ENCODE measurements at regions not wholly inside any gene's neighbourhood (a gene's known extent, or its start where the extent isn't known, plus 50 kb on each side); places are given as distances from the start of the nearest gene placed in this dataset.
A peak's percentile ranks its signal among the peaks of the same experiment; 100 is the strongest.

GRCh38 chr18:39241534-39241933 is 1675.9 kb upstream of the CELF4 start:
- no peak for DNase-seq (ENCODE audit: low spot score)

DNA sequence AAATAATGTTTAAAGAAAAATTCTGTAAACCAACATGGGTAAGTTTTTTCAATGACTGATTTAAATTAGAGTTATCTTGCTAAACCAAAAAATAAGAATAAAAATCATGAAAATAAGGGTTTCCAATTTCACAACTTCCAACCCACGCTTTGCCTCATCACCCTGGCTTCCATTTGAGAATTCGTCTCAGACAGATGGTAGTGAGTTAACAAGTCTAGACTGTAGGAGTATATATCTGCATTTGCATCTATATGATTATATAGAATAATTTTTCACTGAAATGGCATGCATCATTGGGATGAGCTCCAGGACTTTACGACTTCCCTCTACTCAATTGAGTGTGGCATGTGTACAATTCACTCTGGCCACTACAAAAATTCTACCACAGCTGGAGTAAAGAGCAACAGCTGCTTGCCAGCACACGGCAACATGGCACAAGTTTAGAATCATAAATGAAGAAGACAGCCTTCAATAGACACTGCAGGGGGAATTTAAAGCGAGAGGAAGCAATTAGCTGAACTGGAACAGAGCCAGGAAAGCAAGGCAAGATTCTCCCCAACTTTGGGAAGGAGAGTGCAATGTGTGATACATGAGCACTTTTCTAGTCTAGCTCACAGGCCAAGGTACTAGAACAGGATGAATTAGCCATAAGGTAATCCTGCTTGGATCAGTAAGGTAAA is 1673.5 kb upstream of the CELF4 start:
- Histone ChIP-seq H3K27ac (replicated peaks; ENCODE audit: low read length) (no peak overlapping the region), H2AK5ac (ENCODE audit: low read depth, low read length) (no peak overlapping the region), H3K14ac (ENCODE audit: low read length) (no peak overlapping the region), H3K27me3 (ENCODE audit: control insufficient read depth in 3 of 3, insufficient read depth in 3 of 3, low read depth in 1 of 3, low read length in 3 of 3) (no peaks in the 10 kb centered on the region), H3K9ac (ENCODE audit: low read depth, low read length, poor library complexity) (no peak overlapping the region), H3K4me1 (ENCODE audit: control insufficient read depth in 2 of 2, insufficient read depth in 1 of 2, low read depth in 1 of 2, low read length in 2 of 2) (no peaks in the 10 kb centered on the region), H3K4ac (ENCODE audit: low read length) (no peak overlapping the region), H2BK120ac (ENCODE audit: low read depth, low read length) (no peak overlapping the region), H3K4me3 (ENCODE audit: low read length in 2 of 2) (no peak overlapping the region), H3K23ac (ENCODE audit: low read depth, low read length, poor library complexity) (no peak overlapping the region), H2AFZ (ENCODE audit: low read length) (no peak overlapping the region), H2BK15ac (ENCODE audit: low read length) (no peak overlapping the region), H3K18ac (ENCODE audit: low read length) (no peak overlapping the region), H2BK5ac (ENCODE audit: low read length) (no peak overlapping the region), H3K9me3 (replicated peaks in 1 of 2; ENCODE audit: control insufficient read depth in 2 of 2, insufficient read depth in 1 of 2, low read depth in 1 of 2, low read length in 2 of 2) (peaks cover 2 to 6% of the 10 kb centered on the region in 2 donors), H4K8ac (ENCODE audit: low read depth, low read length) (no peak overlapping the region), H3K4me2 (ENCODE audit: insufficient read depth, low read length, poor library complexity, severe bottlenecking) (no peak overlapping the region), H3K36me3 (replicated peaks in 1 of 2; ENCODE audit: control insufficient read depth in 2 of 2, insufficient read depth in 2 of 2, low read length in 2 of 2) (no peaks in the 10 kb centered on the region), H2BK12ac (ENCODE audit: low read length) (no peak overlapping the region), H3K79me1 (ENCODE audit: low read depth, low read length) (no peaks in the 10 kb centered on the region), H4K91ac (ENCODE audit: low read depth, low read length, poor library complexity) (no peak overlapping the region)
- no peak for DNase-seq (ENCODE audit: low spot score)
- WGBS, 2 donors (ENCODE audit: extremely low coverage in 2 of 2, insufficient read length in 2 of 2, insufficient replicate concordance in 1 of 2), result no CpG with 5 or more reads among the region's 5 CpGs

More at GRCh38 chr18:39241534-39241933, 1675.9 kb upstream of the CELF4 start:
- Histone ChIP-seq H3K14ac (ENCODE audit: low read length) (no peak overlapping the region), H4K8ac (ENCODE audit: low read depth, low read length) (no peak overlapping the region), H3K4me2 (ENCODE audit: insufficient read depth, low read length, poor library complexity, severe bottlenecking) (no peak overlapping the region), H3K27me3 (ENCODE audit: control insufficient read depth in 3 of 3, insufficient read depth in 3 of 3, low read depth in 1 of 3, low read length in 3 of 3) (no peaks in the 10 kb centered on the region), H3K79me1 (ENCODE audit: low read depth, low read length) (no peaks in the 10 kb centered on the region), H4K91ac (ENCODE audit: low read depth, low read length, poor library complexity) (no peak overlapping the region), H3K36me3 (replicated peaks in 1 of 2; ENCODE audit: control insufficient read depth in 2 of 2, insufficient read depth in 2 of 2, low read length in 2 of 2) (no peaks in the 10 kb centered on the region), H3K27ac (replicated peaks; ENCODE audit: low read length) (no peak overlapping the region), H3K9me3 (replicated peaks in 1 of 2; ENCODE audit: control insufficient read depth in 2 of 2, insufficient read depth in 1 of 2, low read depth in 1 of 2, low read length in 2 of 2) (no peaks in the 10 kb centered on the region), H3K9ac (ENCODE audit: low read depth, low read length, poor library complexity) (no peak overlapping the region), H3K23ac (ENCODE audit: low read depth, low read length, poor library complexity) (no peak overlapping the region), H2BK5ac (ENCODE audit: low read length) (no peak overlapping the region), H2BK12ac (ENCODE audit: low read length) (no peak overlapping the region), H2BK15ac (ENCODE audit: low read length) (no peak overlapping the region), H2BK120ac (ENCODE audit: low read depth, low read length) (no peak overlapping the region), H3K4me3 (ENCODE audit: low read length in 2 of 2) (no peak overlapping the region), H2AK5ac (ENCODE audit: low read depth, low read length) (no peak overlapping the region), H3K4ac (ENCODE audit: low read length) (no peak overlapping the region), H3K4me1 (ENCODE audit: control insufficient read depth in 2 of 2, insufficient read depth in 1 of 2, low read depth in 1 of 2, low read length in 2 of 2) (no peaks in the 10 kb centered on the region), H3K18ac (ENCODE audit: low read length) (no peak overlapping the region), H2AFZ (ENCODE audit: low read length) (no peak overlapping the region)
- no CpG with 5 or more reads among the region's 3 CpGs for WGBS, 2 donors (ENCODE audit: extremely low coverage in 2 of 2, insufficient read length in 2 of 2, insufficient replicate concordance in 1 of 2)

DNA sequence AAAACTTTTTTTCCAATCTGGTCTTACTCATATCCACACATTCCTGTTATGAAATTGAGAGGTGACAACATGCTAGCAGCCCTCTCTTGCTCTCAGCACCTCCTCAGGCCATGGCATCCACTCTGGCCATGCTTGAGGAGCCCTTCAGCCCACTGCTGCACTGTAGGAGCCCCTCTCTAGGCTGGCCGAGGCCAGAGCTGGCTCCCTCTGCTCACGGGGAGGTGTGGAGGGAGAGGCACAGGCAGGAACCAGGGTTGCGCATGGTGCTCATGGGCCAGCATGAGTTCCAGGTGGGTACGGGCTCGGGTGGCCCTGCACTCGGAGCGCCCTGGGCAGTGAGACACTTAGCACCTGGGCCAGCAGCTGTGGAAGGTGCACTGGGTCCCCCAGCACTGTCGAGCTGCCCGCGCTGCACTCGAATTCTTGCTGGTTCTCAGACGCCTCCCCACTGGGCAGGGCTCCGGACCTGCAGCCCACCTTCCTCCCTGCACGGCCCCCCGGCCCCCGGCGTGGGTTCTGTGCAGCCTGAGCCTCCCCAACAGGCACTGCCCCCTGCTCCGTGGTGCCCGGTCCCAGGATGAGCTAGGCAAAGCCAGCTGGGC is 1669.6 kb upstream of the CELF4 start:
- no CpG with 5 or more reads among the region's 19 CpGs for WGBS, 2 donors (ENCODE audit: extremely low coverage in 2 of 2, insufficient read length in 2 of 2, insufficient replicate concordance in 1 of 2)
- peaks cover 4 to 9% of the 10 kb centered on the region in 2 donors for H3K9me3 ChIP-seq (replicated peaks in 1 of 2; ENCODE audit: control insufficient read depth in 2 of 2, insufficient read depth in 1 of 2, low read depth in 1 of 2, low read length in 2 of 2)
- H2BK5ac ChIP-seq (ENCODE audit: low read length), result no peak overlapping the region
- H3K9ac ChIP-seq (ENCODE audit: low read depth, low read length, poor library complexity), result no peak overlapping the region
- no peak overlapping the region for H2BK12ac ChIP-seq (ENCODE audit: low read length)
- no peak overlapping the region for H3K27ac ChIP-seq (replicated peaks; ENCODE audit: low read length)
- no peak overlapping the region for H2BK120ac ChIP-seq (ENCODE audit: low read depth, low read length)
- H3K4me2 ChIP-seq (ENCODE audit: insufficient read depth, low read length, poor library complexity, severe bottlenecking), result no peak overlapping the region
- no peak overlapping the region for H2BK15ac ChIP-seq (ENCODE audit: low read length)
- H3K18ac ChIP-seq (ENCODE audit: low read length), result peak overlapping the region; percentile 22
- H3K14ac ChIP-seq (ENCODE audit: low read length), result peak overlapping the region; percentile 78
- peaks cover 0 to 2% of the 10 kb centered on the region in 2 donors for H3K36me3 ChIP-seq (replicated peaks in 1 of 2; ENCODE audit: control insufficient read depth in 2 of 2, insufficient read depth in 2 of 2, low read length in 2 of 2)
- H4K8ac ChIP-seq (ENCODE audit: low read depth, low read length), result no peak overlapping the region
- no peaks in the 10 kb centered on the region for H3K79me1 ChIP-seq (ENCODE audit: low read depth, low read length)
- DNase-seq (ENCODE audit: low spot score), result no peak
- H2AK5ac ChIP-seq (ENCODE audit: low read depth, low read length), result no peak overlapping the region
- H3K4ac ChIP-seq (ENCODE audit: low read length), result no peak overlapping the region
- H3K4me1 ChIP-seq (ENCODE audit: control insufficient read depth in 2 of 2, insufficient read depth in 1 of 2, low read depth in 1 of 2, low read length in 2 of 2), result peaks cover 0 to 1% of the 10 kb centered on the region in 2 donors
- peak overlapping the region; percentile 17 for H3K23ac ChIP-seq (ENCODE audit: low read depth, low read length, poor library complexity)
- no peak overlapping the region for H4K91ac ChIP-seq (ENCODE audit: low read depth, low read length, poor library complexity)
- no peak overlapping the region for H2AFZ ChIP-seq (ENCODE audit: low read length)
- H3K27me3 ChIP-seq (ENCODE audit: control insufficient read depth in 3 of 3, insufficient read depth in 3 of 3, low read depth in 1 of 3, low read length in 3 of 3), result no peaks in the 10 kb centered on the region
- H3K4me3 ChIP-seq (ENCODE audit: low read length in 2 of 2), result no peak overlapping the region

GRCh38 chr18:39232937-39233336 is 1667.3 kb upstream of the CELF4 start:
- Histone ChIP-seq H3K9ac (ENCODE audit: low read depth, low read length, poor library complexity) (no peak overlapping the region), H3K36me3 (replicated peaks in 1 of 2; ENCODE audit: control insufficient read depth in 2 of 2, insufficient read depth in 2 of 2, low read length in 2 of 2) (peaks cover 0 to 2% of the 10 kb centered on the region in 2 donors), H3K4me1 (ENCODE audit: control insufficient read depth in 2 of 2, insufficient read depth in 1 of 2, low read depth in 1 of 2, low read length in 2 of 2) (peaks cover 0 to 3% of the 10 kb centered on the region in 2 donors), H3K4me3 (ENCODE audit: low read length in 2 of 2) (no peak overlapping the region), H3K9me3 (replicated peaks in 1 of 2; ENCODE audit: control insufficient read depth in 2 of 2, insufficient read depth in 1 of 2, low read depth in 1 of 2, low read length in 2 of 2) (peaks cover 4 to 9% of the 10 kb centered on the region in 2 donors), H2BK120ac (ENCODE audit: low read depth, low read length) (no peak overlapping the region), H2AFZ (ENCODE audit: low read length) (no peak overlapping the region), H3K23ac (ENCODE audit: low read depth, low read length, poor library complexity) (no peak overlapping the region), H3K4ac (ENCODE audit: low read length) (no peak overlapping the region), H4K91ac (ENCODE audit: low read depth, low read length, poor library complexity) (no peak overlapping the region), H2BK12ac (ENCODE audit: low read length) (no peak overlapping the region), H2BK15ac (ENCODE audit: low read length) (no peak overlapping the region), H3K4me2 (ENCODE audit: insufficient read depth, low read length, poor library complexity, severe bottlenecking) (no peak overlapping the region), H3K18ac (ENCODE audit: low read length) (peak overlapping the region; percentile 15), H3K27me3 (ENCODE audit: control insufficient read depth in 3 of 3, insufficient read depth in 3 of 3, low read depth in 1 of 3, low read length in 3 of 3) (no peaks in the 10 kb centered on the region), H3K14ac (ENCODE audit: low read length) (peak overlapping the region; percentile 14), H3K27ac (replicated peaks; ENCODE audit: low read length) (no peak overlapping the region), H2BK5ac (ENCODE audit: low read length) (no peak overlapping the region), H4K8ac (ENCODE audit: low read depth, low read length) (no peak overlapping the region), H2AK5ac (ENCODE audit: low read depth, low read length) (no peak overlapping the region), H3K79me1 (ENCODE audit: low read depth, low read length) (no peaks in the 10 kb centered on the region)
- WGBS, 2 donors (ENCODE audit: extremely low coverage in 2 of 2, insufficient read length in 2 of 2, insufficient replicate concordance in 1 of 2), result no CpG with 5 or more reads among the region's 8 CpGs
- no peak for DNase-seq (ENCODE audit: low spot score)

Measured in neuronal stem cell (in vitro differentiated cells).